ENCODE measurements at regions not wholly inside any gene's neighbourhood (a gene's known extent, or its start where the extent isn't known, plus 50 kb on each side); places are given as distances from the start of the nearest gene placed in this dataset.

GRCh38 chrX:107522901-107523300, 73.4 kb downstream of the FRMPD3 start:
- Histone ChIP-seq H3K4me3 (ENCODE audit: low read depth, low read length, poor library complexity, severe bottlenecking) (no peak overlapping the region), H3K9me3 (ENCODE audit: low read length) (no peaks in the 10 kb centered on the region), H3K79me2 (ENCODE audit: insufficient read depth, low read depth, low read length) (no peaks in the 10 kb centered on the region), H3K36me3 (ENCODE audit: insufficient read depth, low read length) (no peaks in the 10 kb centered on the region), H3K27ac (ENCODE audit: low read depth, low read length, poor library complexity, severe bottlenecking) (no peak overlapping the region), H3K9me2 (ENCODE audit: insufficient read depth, low read length) (no peaks in the 10 kb centered on the region), H3K4me2 (ENCODE audit: low read length) (no peak overlapping the region), H3K4me1 (ENCODE audit: insufficient read depth, low read length, poor library complexity, severe bottlenecking) (no peaks in the 10 kb centered on the region), H2AFZ (ENCODE audit: low read length) (no peak overlapping the region), H4K20me1 (ENCODE audit: insufficient read depth, low read length) (no peaks in the 10 kb centered on the region)
- DNase-seq (ENCODE audit: low spot score): no peak
- TF ChIP-seq CTCF (conservative IDR thresholded peaks at IDR 0.05; ENCODE audit: low read length): no peak
- TF ChIP-seq EZH2phosphoT487 (IDR thresholded peaks at IDR 0.05; ENCODE audit: borderline replicate concordance, low read depth, low read length): no peak
- intact Hi-C loops (cut with micrococcal nuclease; ENCODE audit: unreplicated experiment): no loop called here
- POLR2A ChIA-PET: no interaction called here
- BruUV-seq (replicated peaks): no TSS peak
- CTCF ChIA-PET (ENCODE audit: unreplicated experiment): interaction anchor here (1.6 kb wide), 1 partner anchor 19 kb away, joined by 3 read pairs; no protein-coding TSS in a partner anchor

- TF ChIP-seq CTCF (conservative IDR thresholded peaks at IDR 0.05; ENCODE audit: low read length) (no peak), EZH2phosphoT487 (IDR thresholded peaks at IDR 0.05; ENCODE audit: borderline replicate concordance, low read depth, low read length) (no peak)
- no TSS peak for BruUV-seq (replicated peaks)
- Histone ChIP-seq H3K9me2 (ENCODE audit: insufficient read depth, low read length) (no peaks in the 10 kb centered on the region), H3K36me3 (ENCODE audit: insufficient read depth, low read length) (no peaks in the 10 kb centered on the region; the same call in 1 of the 2 replicates), H2AFZ (ENCODE audit: low read length) (no peak overlapping the region), H4K20me1 (ENCODE audit: insufficient read depth, low read length) (no peaks in the 10 kb centered on the region), H3K4me2 (ENCODE audit: low read length) (no peak overlapping the region), H3K27ac (ENCODE audit: low read depth, low read length, poor library complexity, severe bottlenecking) (no peak overlapping the region), H3K4me1 (ENCODE audit: insufficient read depth, low read length, poor library complexity, severe bottlenecking) (no peaks in the 10 kb centered on the region), H3K9me3 (ENCODE audit: low read length) (no peaks in the 10 kb centered on the region), H3K79me2 (ENCODE audit: insufficient read depth, low read depth, low read length) (no peaks in the 10 kb centered on the region), H3K4me3 (ENCODE audit: low read depth, low read length, poor library complexity, severe bottlenecking) (no peak overlapping the region)
- ChIA-PET CTCF (ENCODE audit: unreplicated experiment) (no interaction called here), POLR2A (no interaction called here)
- intact Hi-C loops (cut with micrococcal nuclease; ENCODE audit: unreplicated experiment): no loop called here
- no peak for DNase-seq (ENCODE audit: low spot score)
These were observed 76.7 kb downstream of the FRMPD3 start for GRCh38 chrX:107526141-107526540.

- BruUV-seq (replicated peaks): no TSS peak
- intact Hi-C loops (cut with micrococcal nuclease; ENCODE audit: unreplicated experiment): no loop called here
- DNase-seq (ENCODE audit: low spot score): no peak
- TF ChIP-seq EZH2phosphoT487 (IDR thresholded peaks at IDR 0.05; ENCODE audit: borderline replicate concordance, low read depth, low read length): no peak
- no peak for TF ChIP-seq CTCF (conservative IDR thresholded peaks at IDR 0.05; ENCODE audit: low read length)
- no peak overlapping the region for H2AFZ ChIP-seq (ENCODE audit: low read length)
- H3K4me3 ChIP-seq (ENCODE audit: low read depth, low read length, poor library complexity, severe bottlenecking): no peak overlapping the region
- H3K4me1 ChIP-seq (ENCODE audit: insufficient read depth, low read length, poor library complexity, severe bottlenecking): no peaks in the 10 kb centered on the region
- H3K27ac ChIP-seq (ENCODE audit: low read depth, low read length, poor library complexity, severe bottlenecking): no peak overlapping the region
- no peaks in the 10 kb centered on the region for H3K79me2 ChIP-seq (ENCODE audit: insufficient read depth, low read depth, low read length)
- no peaks in the 10 kb centered on the region for H4K20me1 ChIP-seq (ENCODE audit: insufficient read depth, low read length)
- no peaks in the 10 kb centered on the region for H3K9me3 ChIP-seq (ENCODE audit: low read length)
- H3K36me3 ChIP-seq (ENCODE audit: insufficient read depth, low read length): peaks cover 19% of the 10 kb centered on the region
- CTCF ChIA-PET (ENCODE audit: unreplicated experiment): no interaction called here
- POLR2A ChIA-PET: no interaction called here
- H3K4me2 ChIP-seq (ENCODE audit: low read length): no peak overlapping the region
- no peaks in the 10 kb centered on the region for H3K9me2 ChIP-seq (ENCODE audit: insufficient read depth, low read length)
These were observed 80.7 kb downstream of the FRMPD3 start for GRCh38 chrX:107530141-107530540.
